AG04449 (cell line): ENCODE measurements at regions not wholly inside any gene's neighbourhood (a gene's known extent, or its start where the extent isn't known, plus 50 kb on each side); places are given as distances from the start of the nearest gene placed in this dataset.

Experiments used
- CTCF ChIA-PET: fragments of 350-600 bp; formaldehyde crosslinking; extraction: SDS; loops from one replicate; lab custom pipeline; 2021; ENCODE audit warnings: antibody characterized with exemption; lab: Yijun Ruan, JAX
- POLR2A ChIA-PET: fragments of 400-600, 350-600 bp; formaldehyde crosslinking; extraction: SDS; loops from one replicate; lab custom pipeline; 2020; ENCODE audit warnings: antibody characterized with exemption, inconsistent platforms; lab: Yijun Ruan, JAX
- DNase-seq: peaks from one replicate; pipeline ENCODE4 v3.0.0-alpha.2; 2010; ENCODE audit warnings: low read depth, low spot score
- H3K4me3 ChIP-seq: 2 replicates; pipeline ENCODE4 v1.5.1; 2011; ENCODE audit warnings: low read depth, mild to moderate bottlenecking, control low read depth, low read length
- CTCF ChIP-seq: IDR thresholded peaks from one replicate; pipeline ENCODE4 v1.5.1; 2011; ENCODE audit warnings: mild to moderate bottlenecking, moderate library complexity, low read length, control low read depth, inconsistent platforms; ENCODE audit not compliant: insufficient read depth; ENCODE audit errors: missing control alignments

- ChIA-PET POLR2A (no interaction called here), CTCF (no interaction called here)
- TF ChIP-seq CTCF, result no peak
- DNase-seq, result no peak
- H3K4me3 ChIP-seq, result no peak overlapping the region
Observed at GRCh38 chr4:135267148-135267865, 1065.7 kb upstream of the PABPC4L start.

- CTCF ChIA-PET, result no interaction called here
- no peak overlapping the region for H3K4me3 ChIP-seq
- TF ChIP-seq CTCF, result no peak
- no peak for DNase-seq
- POLR2A ChIA-PET, result no interaction called here
Observed at GRCh38 chr4:135256111-135256510, 1054.5 kb upstream of the PABPC4L start.

GRCh38 chr4:135250040-135250439, 1048.5 kb upstream of the PABPC4L start:
- no peak for DNase-seq
- no peak overlapping the region for H3K4me3 ChIP-seq
- CTCF ChIA-PET, result no interaction called here
- POLR2A ChIA-PET, result no interaction called here
- TF ChIP-seq CTCF, result no peak

- no peak overlapping the region for H3K4me3 ChIP-seq
- DNase-seq, result no peak
- ChIA-PET POLR2A (no interaction called here), CTCF (no interaction called here)
- no peak for TF ChIP-seq CTCF
Observed at GRCh38 chr4:135249024-135249423, 1047.4 kb upstream of the PABPC4L start.

GRCh38 chr4:135244696-135245095, 1043.1 kb upstream of the PABPC4L start:
- no peak for DNase-seq
- TF ChIP-seq CTCF, result no peak
- no peak overlapping the region for H3K4me3 ChIP-seq
- ChIA-PET CTCF (no interaction called here), POLR2A (no interaction called here)

- H3K4me3 ChIP-seq, result no peak overlapping the region
- no peak for DNase-seq
- ChIA-PET POLR2A (no interaction called here), CTCF (no interaction called here)
- no peak for TF ChIP-seq CTCF
Observed at GRCh38 chr4:135244056-135244455, 1042.5 kb upstream of the PABPC4L start.
